DOHH2 (cell line): ENCODE measurements at regions not wholly inside any gene's neighbourhood (a gene's known extent, or its start where the extent isn't known, plus 50 kb on each side); places are given as distances from the start of the nearest gene placed in this dataset.
"Not testable (repeated sequence)": the region's sequence is repeated elsewhere in the genome, so short reads cannot be mapped to it uniquely, and the experiment has no call there.

Source experiments
- H3F3A ChIP-seq: fragments of 200-600 bp; sonication (generic), shearing (Covaris generic); 2 replicates; pipeline ENCODE4 v1.6.0; 2016; ENCODE audit warnings: antibody characterized with exemption, mild to moderate bottlenecking; ENCODE audit not compliant: control insufficient read depth, insufficient read depth
- H3K27ac ChIP-seq: fragments of 200-600 bp; sonication (generic); 2 replicates; pipeline ENCODE4 v1.5.1; 2014; ENCODE audit warnings: low read depth, mild to moderate bottlenecking, low read length, moderate library complexity
- H3K27me3 ChIP-seq: fragments of 200-600 bp; sonication (generic); 2 replicates; pipeline ENCODE4 v1.6.1; 2014; ENCODE audit warnings: mild to moderate bottlenecking, low read length, mixed read lengths; ENCODE audit not compliant: control insufficient read depth
- H3K36me3 ChIP-seq: fragments of 200-600 bp; sonication (generic); 2 replicates; pipeline ENCODE4 v1.6.1; 2014; ENCODE audit warnings: mild to moderate bottlenecking, low read length, moderate library complexity, mixed read lengths; ENCODE audit not compliant: control insufficient read depth
- H3K4me1 ChIP-seq: fragments of 200-600 bp; sonication (generic); 2 replicates; pipeline ENCODE4 v1.6.1; 2014; ENCODE audit warnings: mild to moderate bottlenecking, low read length, mixed read lengths; ENCODE audit not compliant: control insufficient read depth
- H3K4me2 ChIP-seq: fragments of 200-600 bp; sonication (generic); 2 replicates; pipeline ENCODE4 v1.6.0; 2014; ENCODE audit warnings: mild to moderate bottlenecking, low read length, moderate library complexity
- H3K4me3 ChIP-seq: fragments of 200-600 bp; sonication (generic); 2 replicates; pipeline ENCODE4 v1.5.1; 2014; ENCODE audit warnings: mild to moderate bottlenecking, low read length, mixed read lengths
- H3K79me2 ChIP-seq: fragments of 200-600 bp; sonication (generic); 2 replicates; pipeline ENCODE4 v1.6.1; 2014; ENCODE audit warnings: mild to moderate bottlenecking, low read length, mixed read lengths; ENCODE audit not compliant: control insufficient read depth
- H3K9me2 ChIP-seq: fragments of 200-600 bp; sonication (generic); replicated peaks from 2 replicates; pipeline ENCODE4 v1.6.1; 2014; ENCODE audit warnings: mild to moderate bottlenecking, low read length, mixed read lengths; ENCODE audit not compliant: control insufficient read depth
- H3K9me3 ChIP-seq: fragments of 200-600 bp; sonication (generic); 2 replicates; pipeline ENCODE4 v1.6.1; 2014; ENCODE audit warnings: antibody characterized with exemption, low read length, mixed read lengths; ENCODE audit not compliant: control insufficient read depth, insufficient read depth
- H4K20me1 ChIP-seq: fragments of 200-600 bp; sonication (generic); 2 replicates; pipeline ENCODE4 v1.6.0; 2014; ENCODE audit warnings: low read depth, mild to moderate bottlenecking, antibody characterized with exemption, low read length, moderate library complexity; ENCODE audit not compliant: control insufficient read depth, insufficient read depth
- EZH2phosphoT487 ChIP-seq: fragments of 200-600 bp; sonication (generic); IDR thresholded peaks from 2 replicates; pipeline ENCODE4 v1.6.1; 2017; ENCODE audit warnings: borderline replicate concordance, mild to moderate bottlenecking, antibody characterized with exemption, low read length, moderate library complexity, mixed read lengths
- TF ChIP-seq, protein P1 (sequence below): fragments of 200-600 bp; sonication (generic); IDR thresholded peaks from one replicate; pipeline ENCODE4 v1.5.1; 2014; ENCODE audit warnings: antibody characterized with exemption, mild to moderate bottlenecking, low read depth, low read length; ENCODE audit not compliant: poor library complexity, severe bottlenecking

DNA sequence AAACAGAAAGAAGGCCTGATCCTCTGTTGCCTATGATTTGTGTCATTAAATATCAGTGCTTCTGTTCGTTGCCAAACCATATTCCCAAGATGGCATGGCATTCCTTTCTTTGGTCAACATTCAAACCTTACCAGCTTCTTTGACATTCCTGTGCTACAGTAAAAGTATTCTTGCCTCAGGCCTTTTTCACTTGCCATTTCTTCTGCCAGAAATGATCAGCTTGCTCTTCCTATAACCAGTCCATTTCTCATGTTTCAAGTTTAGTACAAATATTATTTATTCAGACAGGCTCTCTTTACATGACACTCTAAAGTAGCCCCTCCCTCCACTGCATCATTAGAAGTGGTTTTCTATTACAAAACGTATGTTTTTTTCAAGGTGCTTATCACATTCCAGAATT lies 278.3 kb downstream of the KCNJ2 start:
- Histone ChIP-seq H3K9me3 (no peaks in the 10 kb centered on the region), H3K36me3 (no peaks in the 10 kb centered on the region), H3K4me3 (no peak overlapping the region), H3K4me2 (no peak overlapping the region), H3K9me2 (no peaks in the 10 kb centered on the region), H3K27ac (no peak overlapping the region), H3K4me1 (no peaks in the 10 kb centered on the region), H3K79me2 (no peaks in the 10 kb centered on the region), H3K27me3 (no peaks in the 10 kb centered on the region), H3F3A (no peaks in the 10 kb centered on the region), H4K20me1 (no peaks in the 10 kb centered on the region)
- TF ChIP-seq EZH2phosphoT487, result no peak
- TF ChIP-seq, protein P1, sequence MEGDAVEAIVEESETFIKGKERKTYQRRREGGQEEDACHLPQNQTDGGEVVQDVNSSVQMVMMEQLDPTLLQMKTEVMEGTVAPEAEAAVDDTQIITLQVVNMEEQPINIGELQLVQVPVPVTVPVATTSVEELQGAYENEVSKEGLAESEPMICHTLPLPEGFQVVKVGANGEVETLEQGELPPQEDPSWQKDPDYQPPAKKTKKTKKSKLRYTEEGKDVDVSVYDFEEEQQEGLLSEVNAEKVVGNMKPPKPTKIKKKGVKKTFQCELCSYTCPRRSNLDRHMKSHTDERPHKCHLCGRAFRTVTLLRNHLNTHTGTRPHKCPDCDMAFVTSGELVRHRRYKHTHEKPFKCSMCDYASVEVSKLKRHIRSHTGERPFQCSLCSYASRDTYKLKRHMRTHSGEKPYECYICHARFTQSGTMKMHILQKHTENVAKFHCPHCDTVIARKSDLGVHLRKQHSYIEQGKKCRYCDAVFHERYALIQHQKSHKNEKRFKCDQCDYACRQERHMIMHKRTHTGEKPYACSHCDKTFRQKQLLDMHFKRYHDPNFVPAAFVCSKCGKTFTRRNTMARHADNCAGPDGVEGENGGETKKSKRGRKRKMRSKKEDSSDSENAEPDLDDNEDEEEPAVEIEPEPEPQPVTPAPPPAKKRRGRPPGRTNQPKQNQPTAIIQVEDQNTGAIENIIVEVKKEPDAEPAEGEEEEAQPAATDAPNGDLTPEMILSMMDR, result no peak

DNA sequence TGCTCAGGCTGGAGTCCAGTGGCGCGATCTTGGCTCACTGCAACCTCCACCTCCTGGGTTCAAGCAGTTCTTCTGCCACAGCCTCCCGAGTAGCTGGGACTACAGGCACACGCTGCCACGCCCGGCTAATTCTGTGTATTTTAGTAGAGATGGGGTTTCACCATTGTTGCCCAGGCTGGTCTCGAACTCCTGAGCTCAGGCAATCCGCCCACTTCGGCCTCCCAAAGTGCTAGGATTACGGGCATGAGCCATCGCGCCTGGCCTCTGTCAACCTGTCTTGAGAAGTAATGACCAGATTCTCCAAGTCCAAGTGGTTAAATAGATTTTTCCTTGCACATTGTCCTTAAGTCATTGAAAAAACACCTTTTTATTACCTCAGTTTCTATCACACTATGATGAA lies 283.7 kb downstream of the KCNJ2 start:
- H3K79me2 ChIP-seq, H3K4me1 ChIP-seq, H3K9me2 ChIP-seq, H3K27ac ChIP-seq, H3K4me3 ChIP-seq, H3K27me3 ChIP-seq, H3K36me3 ChIP-seq, H3K4me2 ChIP-seq, H3K9me3 ChIP-seq, H4K20me1 ChIP-seq, H3F3A ChIP-seq: not testable (repeated sequence)

GRCh38 chr17:70454377-70454776 lies 285.0 kb downstream of the KCNJ2 start:
- no peaks in the 10 kb centered on the region for H3K79me2 ChIP-seq
- H3K9me2 ChIP-seq, result no peaks in the 10 kb centered on the region
- no peaks in the 10 kb centered on the region for H4K20me1 ChIP-seq
- H3K27me3 ChIP-seq, result no peaks in the 10 kb centered on the region
- no peak overlapping the region for H3K27ac ChIP-seq
- no peaks in the 10 kb centered on the region for H3K9me3 ChIP-seq
- H3F3A ChIP-seq, result no peaks in the 10 kb centered on the region
- no peaks in the 10 kb centered on the region for H3K4me1 ChIP-seq
- no peak overlapping the region for H3K4me2 ChIP-seq
- no peaks in the 10 kb centered on the region for H3K36me3 ChIP-seq
- no peak overlapping the region for H3K4me3 ChIP-seq
- no peak for TF ChIP-seq EZH2phosphoT487
- TF ChIP-seq, protein P1, result no peak

GRCh38 chr17:70454908-70455307 lies 285.6 kb downstream of the KCNJ2 start:
- Histone ChIP-seq H3K9me3 (no peaks in the 10 kb centered on the region), H3K27me3 (no peaks in the 10 kb centered on the region), H3K4me2 (no peak overlapping the region), H3K4me3 (no peak overlapping the region), H3K27ac (no peak overlapping the region), H3K9me2 (no peaks in the 10 kb centered on the region), H3K36me3 (no peaks in the 10 kb centered on the region), H3K4me1 (no peaks in the 10 kb centered on the region), H3K79me2 (no peaks in the 10 kb centered on the region), H3F3A (no peaks in the 10 kb centered on the region), H4K20me1 (no peaks in the 10 kb centered on the region)
- TF ChIP-seq, protein P1, result no peak
- no peak for TF ChIP-seq EZH2phosphoT487
